ENCODE measurements at regions not wholly inside any gene's neighbourhood (a gene's known extent, or its start where the extent isn't known, plus 50 kb on each side); places are given as distances from the start of the nearest gene placed in this dataset.
"Not testable (repeated sequence)": the region's sequence is repeated elsewhere in the genome, so short reads cannot be mapped to it uniquely, and the experiment has no call there.

DNA sequence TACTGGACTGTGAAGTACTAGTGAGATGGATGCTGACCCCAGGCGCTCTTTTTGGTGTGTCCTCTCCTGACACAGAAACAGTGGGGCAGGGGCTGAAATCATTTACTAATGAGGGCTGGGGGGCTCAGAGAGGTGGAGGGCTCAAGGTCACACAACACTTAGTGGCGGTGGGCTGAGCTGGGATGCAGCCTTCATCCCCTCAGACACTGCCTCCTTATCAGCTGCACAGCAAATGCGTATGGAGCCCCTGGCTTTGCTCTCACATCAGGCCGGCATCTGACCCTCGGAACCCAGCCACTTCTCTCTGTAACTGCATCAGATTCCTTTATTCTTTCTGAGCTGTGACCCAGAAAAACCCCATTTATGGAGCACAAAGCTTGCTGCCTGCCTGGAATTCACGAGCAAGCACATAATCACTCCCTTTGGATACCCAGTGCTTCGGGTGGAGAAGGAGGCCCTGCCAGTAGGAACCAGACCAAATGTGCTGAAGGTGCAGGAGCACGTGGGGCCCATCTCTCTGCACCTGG, 736.6 kb downstream of the TBC1D22A start:
- Mint-ChIP-seq H3K36me3 (ENCODE audit: low read depth) (no peaks in the 10 kb centered on the region), H3K27ac (no peak overlapping the region), H3K27me3 (ENCODE audit: low read depth) (peaks cover 4% of the 10 kb centered on the region), H3K4me3 (no peak overlapping the region), H3K4me1 (no peaks in the 10 kb centered on the region), H3K9me3 (peaks cover 35% of the 10 kb centered on the region)
- TF ChIP-seq, protein P1, sequence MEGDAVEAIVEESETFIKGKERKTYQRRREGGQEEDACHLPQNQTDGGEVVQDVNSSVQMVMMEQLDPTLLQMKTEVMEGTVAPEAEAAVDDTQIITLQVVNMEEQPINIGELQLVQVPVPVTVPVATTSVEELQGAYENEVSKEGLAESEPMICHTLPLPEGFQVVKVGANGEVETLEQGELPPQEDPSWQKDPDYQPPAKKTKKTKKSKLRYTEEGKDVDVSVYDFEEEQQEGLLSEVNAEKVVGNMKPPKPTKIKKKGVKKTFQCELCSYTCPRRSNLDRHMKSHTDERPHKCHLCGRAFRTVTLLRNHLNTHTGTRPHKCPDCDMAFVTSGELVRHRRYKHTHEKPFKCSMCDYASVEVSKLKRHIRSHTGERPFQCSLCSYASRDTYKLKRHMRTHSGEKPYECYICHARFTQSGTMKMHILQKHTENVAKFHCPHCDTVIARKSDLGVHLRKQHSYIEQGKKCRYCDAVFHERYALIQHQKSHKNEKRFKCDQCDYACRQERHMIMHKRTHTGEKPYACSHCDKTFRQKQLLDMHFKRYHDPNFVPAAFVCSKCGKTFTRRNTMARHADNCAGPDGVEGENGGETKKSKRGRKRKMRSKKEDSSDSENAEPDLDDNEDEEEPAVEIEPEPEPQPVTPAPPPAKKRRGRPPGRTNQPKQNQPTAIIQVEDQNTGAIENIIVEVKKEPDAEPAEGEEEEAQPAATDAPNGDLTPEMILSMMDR (IDR thresholded peaks at IDR 0.05; ENCODE audit: unreplicated experiment in 3 of 3), result no peak

DNA sequence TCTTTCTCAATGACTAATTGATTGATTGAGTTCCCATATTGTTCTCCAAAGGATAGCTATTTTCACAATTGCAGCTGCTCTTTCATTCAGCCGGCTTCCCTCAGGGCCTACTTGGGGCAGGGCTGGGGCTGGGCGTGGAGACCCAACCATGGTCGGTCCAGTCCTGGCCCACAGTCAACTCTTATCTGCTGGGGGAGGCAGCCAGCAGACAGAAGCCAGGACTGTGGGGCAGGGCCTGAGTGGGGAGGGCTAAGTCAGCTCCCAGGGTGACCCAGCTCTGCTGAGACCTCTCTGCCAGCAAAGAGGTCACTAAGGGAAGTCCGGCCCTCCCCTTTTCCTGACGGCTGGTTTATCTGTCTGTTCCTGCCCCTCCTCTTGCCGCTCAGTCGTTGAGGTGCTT, 735.2 kb downstream of the TBC1D22A start:
- H3K27me3 Mint-ChIP-seq (ENCODE audit: low read depth), result peaks cover 4% of the 10 kb centered on the region
- H3K27ac Mint-ChIP-seq, result no peak overlapping the region
- TF ChIP-seq, protein P1 (IDR thresholded peaks at IDR 0.05; ENCODE audit: unreplicated experiment in 3 of 3), result no peak
- peaks cover 45% of the 10 kb centered on the region for H3K9me3 Mint-ChIP-seq
- no peaks in the 10 kb centered on the region for H3K36me3 Mint-ChIP-seq (ENCODE audit: low read depth)
- no peaks in the 10 kb centered on the region for H3K4me1 Mint-ChIP-seq
- H3K4me3 Mint-ChIP-seq, result no peak overlapping the region

DNA sequence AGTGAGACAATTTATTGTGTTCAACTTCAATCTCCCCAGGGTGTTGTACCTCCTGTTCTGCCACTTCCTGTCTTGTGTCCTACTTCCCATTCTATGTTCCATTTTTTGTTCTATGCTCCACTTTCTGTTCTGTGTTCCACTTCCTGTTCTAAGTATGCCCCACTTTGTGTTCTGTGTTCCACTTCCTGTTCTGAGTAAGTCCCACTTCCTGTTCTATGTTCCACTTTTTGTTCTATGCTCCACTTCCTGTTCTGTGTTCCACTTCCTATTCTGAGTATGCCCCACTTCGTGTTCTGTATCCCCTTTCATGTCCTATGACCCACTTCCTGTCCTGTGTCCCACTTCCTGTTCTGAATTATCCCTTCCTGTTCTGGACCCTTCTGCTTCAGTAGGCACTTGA, 732.7 kb downstream of the TBC1D22A start:
- Mint-ChIP-seq H3K4me3 (no peak overlapping the region), H3K4me1 (no peaks in the 10 kb centered on the region), H3K27me3 (ENCODE audit: low read depth) (peaks cover 4% of the 10 kb centered on the region), H3K36me3 (ENCODE audit: low read depth) (no peaks in the 10 kb centered on the region), H3K9me3 (peaks cover 51% of the 10 kb centered on the region), H3K27ac (no peak overlapping the region)
- TF ChIP-seq, protein P1 (IDR thresholded peaks at IDR 0.05; ENCODE audit: unreplicated experiment in 3 of 3), result no peak

DNA sequence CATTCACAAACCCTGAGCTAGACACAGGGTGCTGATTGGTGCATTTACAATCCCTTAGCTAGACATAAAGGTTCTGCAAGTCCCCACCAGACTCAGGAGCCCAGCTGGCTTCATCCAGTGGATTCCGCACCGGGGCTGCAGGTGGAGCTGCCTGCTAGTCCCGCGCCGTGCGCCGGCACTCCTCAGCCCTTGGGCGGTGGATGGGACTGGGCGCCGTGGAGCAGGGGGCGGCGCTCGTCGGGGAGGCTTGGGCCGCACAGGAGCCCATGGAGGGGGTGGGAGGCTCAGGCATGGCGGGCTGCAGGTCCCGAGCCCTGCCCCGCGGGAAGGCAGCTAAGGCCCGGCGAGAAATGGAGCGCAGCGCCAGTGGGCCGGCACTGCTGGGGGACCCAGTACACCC, 725.7 kb downstream of the TBC1D22A start:
- H3K9me3 Mint-ChIP-seq, result peaks cover 42% of the 10 kb centered on the region
- H3K27me3 Mint-ChIP-seq (ENCODE audit: low read depth); H3K27ac Mint-ChIP-seq; H3K4me3 Mint-ChIP-seq; H3K4me1 Mint-ChIP-seq; H3K36me3 Mint-ChIP-seq (ENCODE audit: low read depth): not testable (repeated sequence)

DNA sequence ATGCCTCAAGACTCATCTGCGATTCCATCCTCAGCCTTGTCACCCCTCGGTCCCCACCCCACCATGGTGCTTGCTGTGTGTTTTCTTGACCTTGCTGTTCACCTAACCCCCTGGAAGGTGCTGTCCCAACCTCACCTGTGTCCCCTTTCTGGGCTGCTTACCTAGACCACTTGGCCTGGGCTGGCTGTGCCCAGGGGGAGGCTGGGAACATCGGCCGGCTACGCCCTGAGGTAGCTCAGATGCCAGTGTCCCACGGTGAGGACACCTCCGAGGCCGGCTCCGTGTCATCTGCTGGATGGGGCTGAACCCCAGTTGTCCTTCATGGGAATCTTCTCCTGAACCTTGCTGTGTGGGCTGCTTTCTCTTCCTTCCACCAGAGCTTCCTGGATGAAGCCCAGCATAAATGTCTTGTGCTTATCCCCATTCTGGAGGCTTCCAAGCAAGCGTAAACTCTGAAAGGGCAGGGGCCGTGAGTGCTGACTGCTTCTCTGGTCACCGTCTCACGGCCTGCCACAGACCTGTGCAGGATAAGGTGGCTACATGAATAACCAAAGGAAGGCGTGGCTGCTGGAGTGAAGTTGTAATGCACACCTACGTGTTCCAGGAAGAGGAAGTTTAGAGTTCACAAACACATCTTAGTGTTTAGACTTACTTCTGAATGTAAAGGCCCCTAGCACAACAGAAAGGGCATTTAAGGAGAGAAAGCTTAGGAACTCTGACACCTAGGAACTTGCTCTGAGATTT, 724.3 kb downstream of the TBC1D22A start:
- no peaks in the 10 kb centered on the region for H3K4me1 Mint-ChIP-seq
- H3K9me3 Mint-ChIP-seq, result peaks cover 35% of the 10 kb centered on the region
- H3K27me3 Mint-ChIP-seq (ENCODE audit: low read depth), result peaks cover 7% of the 10 kb centered on the region
- H3K36me3 Mint-ChIP-seq (ENCODE audit: low read depth), result no peaks in the 10 kb centered on the region
- H3K4me3 Mint-ChIP-seq, result no peak overlapping the region
- TF ChIP-seq, protein P1 (IDR thresholded peaks at IDR 0.05; ENCODE audit: unreplicated experiment in 3 of 3), result no peak
- no peak overlapping the region for H3K27ac Mint-ChIP-seq

DNA sequence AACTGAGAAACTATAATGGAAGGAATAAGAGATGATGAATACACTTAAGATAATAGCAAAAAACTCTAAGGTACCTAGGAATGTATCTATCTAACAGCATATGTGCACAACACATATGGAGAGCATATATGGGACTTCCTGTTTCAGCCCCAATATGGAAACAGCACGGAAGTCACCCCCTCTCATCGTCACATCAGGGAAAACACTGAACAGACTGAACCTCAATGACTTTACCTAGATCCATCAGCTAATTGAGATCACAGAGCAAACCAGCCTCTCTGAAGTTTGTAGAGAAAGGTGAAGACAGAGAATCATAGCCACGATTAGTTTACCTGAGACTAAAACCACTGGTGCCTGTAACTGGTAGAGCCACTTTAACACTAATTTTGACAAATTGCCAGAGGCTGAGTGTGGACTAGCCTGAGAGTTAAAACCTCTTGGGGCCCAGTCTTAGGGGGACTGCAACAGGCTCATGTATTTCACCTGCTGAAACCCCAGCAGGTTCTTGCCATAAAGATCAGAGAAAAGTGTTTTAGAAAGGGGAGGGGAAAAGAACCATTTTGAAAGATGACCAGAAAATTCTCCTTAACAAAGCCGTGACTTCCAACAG, 722.6 kb downstream of the TBC1D22A start:
- Mint-ChIP-seq H3K27me3 (ENCODE audit: low read depth) (peaks cover 7% of the 10 kb centered on the region), H3K9me3 (peaks cover 30% of the 10 kb centered on the region), H3K27ac (no peak overlapping the region), H3K4me3 (no peak overlapping the region), H3K4me1 (no peaks in the 10 kb centered on the region), H3K36me3 (ENCODE audit: low read depth) (no peaks in the 10 kb centered on the region)
- TF ChIP-seq, protein P1 (IDR thresholded peaks at IDR 0.05; ENCODE audit: unreplicated experiment in 3 of 3), result no peak

All from nephron (organoid).